ENCODE measurements at regions not wholly inside any gene's neighbourhood (a gene's known extent, or its start where the extent isn't known, plus 50 kb on each side); places are given as distances from the start of the nearest gene placed in this dataset.
A peak's percentile ranks its signal among the peaks of the same experiment; 100 is the strongest.

DNA sequence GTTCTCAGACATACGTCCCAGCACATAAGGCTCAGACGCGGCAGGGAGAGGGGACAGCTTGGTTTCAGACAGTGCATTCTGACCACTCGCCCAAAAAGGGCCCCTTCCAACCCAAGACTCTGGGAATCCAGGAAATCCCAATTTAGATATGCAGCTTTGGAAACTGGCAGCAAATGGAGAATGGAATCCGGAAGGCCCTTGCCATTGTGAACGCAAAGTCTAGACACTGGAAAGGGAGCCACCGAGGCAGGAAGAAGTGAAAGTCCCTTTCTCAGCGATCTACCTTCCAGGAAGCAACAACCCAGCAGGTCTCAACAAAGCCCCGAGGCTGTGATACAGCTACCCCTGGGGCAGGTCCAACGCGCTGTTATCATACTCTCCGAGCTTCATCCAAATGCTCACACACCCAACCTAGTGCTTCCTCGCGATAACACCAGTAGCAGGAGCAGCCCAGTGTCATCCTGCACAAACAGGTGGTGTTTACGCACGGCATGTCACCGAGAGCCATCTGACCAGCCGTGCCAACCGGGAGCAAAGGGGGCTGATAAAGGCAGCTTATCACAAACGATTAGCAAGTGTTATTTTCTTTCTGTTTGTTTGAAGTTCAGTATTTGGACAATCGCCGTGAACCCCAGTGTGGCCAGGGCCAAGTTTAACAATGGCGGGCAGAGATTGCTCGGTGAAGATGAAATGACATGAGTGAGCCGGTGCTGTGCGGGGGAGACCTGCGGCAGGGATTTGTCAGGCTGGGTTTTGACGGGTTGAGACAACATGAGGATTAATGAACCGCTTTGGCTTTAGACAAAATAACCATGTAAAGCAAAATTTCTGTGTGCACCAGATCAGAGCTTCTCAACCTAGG lies 240.6 kb downstream of the FOXL1 start:
- DNase-seq (ENCODE audit: low read depth in 2 of 2): no peak
- Histone ChIP-seq H3K9me3 (ENCODE audit: control insufficient read depth, insufficient read depth, low read depth, low read length) (no peaks in the 10 kb centered on the region), H3K36me3 (ENCODE audit: control insufficient read depth, insufficient read depth, low read length) (no peaks in the 10 kb centered on the region), H3K27me3 (ENCODE audit: control insufficient read depth, insufficient read depth, low read length) (peaks cover 27% of the 10 kb centered on the region), H3K9ac (ENCODE audit: insufficient read depth, low read length) (no peak overlapping the region), H4K20me1 (ENCODE audit: control insufficient read depth, extremely low read depth, insufficient read depth, low read length) (no peaks in the 10 kb centered on the region), H3K4me1 (ENCODE audit: control insufficient read depth, extremely low read depth, insufficient read depth, low read length) (no peaks in the 10 kb centered on the region), H3K27ac (ENCODE audit: insufficient read depth, low read length) (no peak overlapping the region), H3K4me3 (replicated peaks in 1 of 4; ENCODE audit: control extremely low read depth in 1 of 4, insufficient read depth in 1 of 4, low read depth in 3 of 4, low read length in 4 of 4) (no peak overlapping the region), H3K79me2 (ENCODE audit: control insufficient read depth, insufficient read depth, low read length) (no peaks in the 10 kb centered on the region), H2AFZ (ENCODE audit: low read length) (no peak overlapping the region), H3K4me2 (ENCODE audit: extremely low read depth, insufficient read depth, low read length) (no peak overlapping the region)
- TF ChIP-seq, protein P1, sequence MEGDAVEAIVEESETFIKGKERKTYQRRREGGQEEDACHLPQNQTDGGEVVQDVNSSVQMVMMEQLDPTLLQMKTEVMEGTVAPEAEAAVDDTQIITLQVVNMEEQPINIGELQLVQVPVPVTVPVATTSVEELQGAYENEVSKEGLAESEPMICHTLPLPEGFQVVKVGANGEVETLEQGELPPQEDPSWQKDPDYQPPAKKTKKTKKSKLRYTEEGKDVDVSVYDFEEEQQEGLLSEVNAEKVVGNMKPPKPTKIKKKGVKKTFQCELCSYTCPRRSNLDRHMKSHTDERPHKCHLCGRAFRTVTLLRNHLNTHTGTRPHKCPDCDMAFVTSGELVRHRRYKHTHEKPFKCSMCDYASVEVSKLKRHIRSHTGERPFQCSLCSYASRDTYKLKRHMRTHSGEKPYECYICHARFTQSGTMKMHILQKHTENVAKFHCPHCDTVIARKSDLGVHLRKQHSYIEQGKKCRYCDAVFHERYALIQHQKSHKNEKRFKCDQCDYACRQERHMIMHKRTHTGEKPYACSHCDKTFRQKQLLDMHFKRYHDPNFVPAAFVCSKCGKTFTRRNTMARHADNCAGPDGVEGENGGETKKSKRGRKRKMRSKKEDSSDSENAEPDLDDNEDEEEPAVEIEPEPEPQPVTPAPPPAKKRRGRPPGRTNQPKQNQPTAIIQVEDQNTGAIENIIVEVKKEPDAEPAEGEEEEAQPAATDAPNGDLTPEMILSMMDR (conservative IDR thresholded peaks at IDR 0.05 in 1 of 2, IDR thresholded peaks at IDR 0.05 in 1 of 2; ENCODE audit: low read depth in 1 of 2, low read length in 2 of 2): no peak
- no peak for TF ChIP-seq EZH2 (IDR thresholded peaks at IDR 0.05; ENCODE audit: low read length, missing control alignments)

GRCh38 chr16:86819533-86819892 lies 241.2 kb downstream of the FOXL1 start:
- DNase-seq (ENCODE audit: low read depth in 2 of 2): peak in 1 of 2 donors; percentile 12
- no peak for TF ChIP-seq EZH2 (IDR thresholded peaks at IDR 0.05; ENCODE audit: low read length, missing control alignments)
- TF ChIP-seq, protein P1 (conservative IDR thresholded peaks at IDR 0.05 in 1 of 2, IDR thresholded peaks at IDR 0.05 in 1 of 2; ENCODE audit: low read depth in 1 of 2, low read length in 2 of 2): peak; percentile 21 to 52
- Histone ChIP-seq H3K9ac (ENCODE audit: insufficient read depth, low read length) (no peak overlapping the region), H3K36me3 (ENCODE audit: control insufficient read depth, insufficient read depth, low read length) (no peaks in the 10 kb centered on the region), H3K27me3 (ENCODE audit: control insufficient read depth, insufficient read depth, low read length) (peaks cover 25% of the 10 kb centered on the region), H3K4me1 (ENCODE audit: control insufficient read depth, extremely low read depth, insufficient read depth, low read length) (no peaks in the 10 kb centered on the region), H4K20me1 (ENCODE audit: control insufficient read depth, extremely low read depth, insufficient read depth, low read length) (no peaks in the 10 kb centered on the region), H3K27ac (ENCODE audit: insufficient read depth, low read length) (no peak overlapping the region), H3K9me3 (ENCODE audit: control insufficient read depth, insufficient read depth, low read depth, low read length) (no peaks in the 10 kb centered on the region), H2AFZ (ENCODE audit: low read length) (no peak overlapping the region), H3K4me3 (replicated peaks in 1 of 4; ENCODE audit: control extremely low read depth in 1 of 4, insufficient read depth in 1 of 4, low read depth in 3 of 4, low read length in 4 of 4) (no peak overlapping the region), H3K4me2 (ENCODE audit: extremely low read depth, insufficient read depth, low read length) (no peak overlapping the region), H3K79me2 (ENCODE audit: control insufficient read depth, insufficient read depth, low read length) (no peaks in the 10 kb centered on the region)

DNA sequence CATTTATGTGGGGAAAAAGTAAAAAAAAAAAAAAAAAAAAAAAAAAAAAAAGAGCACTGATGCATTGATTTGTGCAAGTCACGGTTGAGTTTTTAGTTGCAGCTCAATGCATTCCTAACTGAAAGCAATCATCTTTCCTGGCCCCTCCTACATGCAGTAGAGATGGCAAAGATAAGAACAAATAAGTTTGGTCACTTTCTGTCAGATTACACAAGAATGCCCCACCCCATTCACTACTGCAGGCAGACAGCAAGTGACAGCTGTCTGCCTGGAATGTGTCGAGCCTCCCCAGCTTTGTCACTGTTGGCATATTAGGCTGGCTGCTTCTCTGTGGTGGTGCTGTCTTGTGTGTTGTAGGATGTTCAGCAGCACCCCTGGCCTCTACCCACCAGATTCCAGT lies 243.5 kb downstream of the FOXL1 start:
- no peak overlapping the region for H2AFZ ChIP-seq (ENCODE audit: low read length)
- H3K9ac ChIP-seq (ENCODE audit: insufficient read depth, low read length): no peak overlapping the region
- no peaks in the 10 kb centered on the region for H3K4me1 ChIP-seq (ENCODE audit: control insufficient read depth, extremely low read depth, insufficient read depth, low read length)
- no peaks in the 10 kb centered on the region for H4K20me1 ChIP-seq (ENCODE audit: control insufficient read depth, extremely low read depth, insufficient read depth, low read length)
- no peak overlapping the region for H3K4me2 ChIP-seq (ENCODE audit: extremely low read depth, insufficient read depth, low read length)
- TF ChIP-seq, protein P1 (conservative IDR thresholded peaks at IDR 0.05 in 1 of 2, IDR thresholded peaks at IDR 0.05 in 1 of 2; ENCODE audit: low read depth in 1 of 2, low read length in 2 of 2): no peak
- no peak for TF ChIP-seq EZH2 (IDR thresholded peaks at IDR 0.05; ENCODE audit: low read length, missing control alignments)
- H3K27me3 ChIP-seq (ENCODE audit: control insufficient read depth, insufficient read depth, low read length): peaks cover 34% of the 10 kb centered on the region
- no peak for DNase-seq (ENCODE audit: low read depth in 2 of 2)
- H3K9me3 ChIP-seq (ENCODE audit: control insufficient read depth, insufficient read depth, low read depth, low read length): no peaks in the 10 kb centered on the region
- H3K36me3 ChIP-seq (ENCODE audit: control insufficient read depth, insufficient read depth, low read length): no peaks in the 10 kb centered on the region
- H3K79me2 ChIP-seq (ENCODE audit: control insufficient read depth, insufficient read depth, low read length): no peaks in the 10 kb centered on the region
- no peak overlapping the region for H3K4me3 ChIP-seq (replicated peaks in 1 of 4; ENCODE audit: control extremely low read depth in 1 of 4, insufficient read depth in 1 of 4, low read depth in 3 of 4, low read length in 4 of 4)
- H3K27ac ChIP-seq (ENCODE audit: insufficient read depth, low read length): no peak overlapping the region
